ENCODE measurements at regions not wholly inside any gene's neighbourhood (a gene's known extent, or its start where the extent isn't known, plus 50 kb on each side); places are given as distances from the start of the nearest gene placed in this dataset.

- H3K79me1 ChIP-seq (ENCODE audit: low read depth, low read length): no peaks in the 10 kb centered on the region
- H3K4me3 ChIP-seq (ENCODE audit: extremely low read depth in 1 of 4, insufficient read depth in 2 of 4, low read depth in 3 of 4, low read length in 4 of 4): no peak overlapping the region
- no peaks in the 10 kb centered on the region for H3K4me1 ChIP-seq (replicated peaks in 1 of 4; ENCODE audit: control insufficient read depth in 3 of 4, insufficient read depth in 4 of 4, low read length in 3 of 4)
- H4K5ac ChIP-seq (ENCODE audit: insufficient read length, low read depth, low read length): no peak overlapping the region
- no peaks in the 10 kb centered on the region for H3K9me3 ChIP-seq (ENCODE audit: insufficient read depth in 2 of 2, low read depth in 1 of 2, low read length in 1 of 2)
- no peak overlapping the region for H2BK120ac ChIP-seq (replicated peaks; ENCODE audit: low read depth, low read length)
- no peaks in the 10 kb centered on the region for H3K79me2 ChIP-seq (ENCODE audit: control insufficient read depth in 1 of 2, insufficient read depth in 2 of 2, low read length in 2 of 2)
- no peak overlapping the region for H3K4me2 ChIP-seq (ENCODE audit: insufficient read depth in 1 of 2, low read depth in 2 of 2, low read length in 2 of 2)
- H2BK20ac ChIP-seq (ENCODE audit: low read length): no peak overlapping the region
- H4K20me1 ChIP-seq (replicated peaks in 1 of 2; ENCODE audit: control insufficient read depth in 1 of 2, insufficient read depth in 2 of 2, low read length in 2 of 2): no peaks in the 10 kb centered on the region
- TF ChIP-seq JUN (IDR thresholded peaks at IDR 0.05; ENCODE audit: low read depth, low read length) (no peak), CBX8 (IDR thresholded peaks at IDR 0.05; ENCODE audit: borderline replicate concordance, low read depth, low read length) (no peak), RFX5 (IDR thresholded peaks at IDR 0.05; ENCODE audit: borderline replicate concordance, low read depth, low read length) (no peak), TAF7 (optimal IDR thresholded peaks at IDR 0.05; ENCODE audit: borderline replicate concordance, low read depth, low read length) (no peak), BCL11A (IDR thresholded peaks at IDR 0.05; ENCODE audit: low read depth in 2 of 2, low read length in 2 of 2) (no peak), KDM1A (IDR thresholded peaks at IDR 0.05; ENCODE audit: borderline replicate concordance, low read length) (no peak), SIRT6 (IDR thresholded peaks at IDR 0.05; ENCODE audit: low read length) (no peak), USF2 (IDR thresholded peaks at IDR 0.05; ENCODE audit: low read length) (no peak), ATF3 (IDR thresholded peaks at IDR 0.05; ENCODE audit: insufficient read depth, low read depth, low read length) (no peak), RBBP5 (IDR thresholded peaks at IDR 0.05; ENCODE audit: borderline replicate concordance, low read depth, low read length) (no peak), TAF1 (IDR thresholded peaks at IDR 0.05; ENCODE audit: low read depth, low read length) (no peak)
- H2BK15ac ChIP-seq (ENCODE audit: low read length): no peak overlapping the region
- H4K91ac ChIP-seq (replicated peaks; ENCODE audit: insufficient read length, low read length): no peak overlapping the region
- H3K36me3 ChIP-seq (ENCODE audit: control insufficient read depth in 2 of 4, insufficient read depth in 4 of 4, low read length in 3 of 4): no peaks in the 10 kb centered on the region
- H2BK5ac ChIP-seq (ENCODE audit: low read depth, low read length): no peak overlapping the region
- no peak for DNase-seq (ENCODE audit: low read depth in 1 of 2, low spot score in 2 of 2)
- no peak overlapping the region for H3K14ac ChIP-seq (ENCODE audit: insufficient read length)
- no peaks in the 10 kb centered on the region for H3K23me2 ChIP-seq (ENCODE audit: low read depth, low read length)
- no peak overlapping the region for H3K23ac ChIP-seq (ENCODE audit: insufficient read length)
- WGBS, 2 experiments (ENCODE audit: extremely low coverage in 1 of 2, insufficient coverage in 1 of 2, insufficient read length in 1 of 2, insufficient replicate concordance in 2 of 2, low coverage in 1 of 2, low lambda C conversion rate in 2 of 2, missing lambda C conversion rate in 1 of 2): 90% methylated on average over 6 of the region's 6 CpGs; no CpG with 5 or more reads in 1 of the 2 experiments
- H3K9ac ChIP-seq (replicated peaks in 1 of 4; ENCODE audit: extremely low read depth in 1 of 4, low read depth in 3 of 4, low read length in 3 of 4): no peak overlapping the region
- no peak overlapping the region for H3K4ac ChIP-seq (replicated peaks; ENCODE audit: insufficient read length, low read depth, low read length)
- no peak overlapping the region for H2BK12ac ChIP-seq (ENCODE audit: low read depth, low read length)
- H3K56ac ChIP-seq (replicated peaks; ENCODE audit: insufficient read length, low read depth, low read length): no peak overlapping the region
- H2AFZ ChIP-seq (ENCODE audit: low read length): no peak overlapping the region
- no peak for FAIRE-seq
- no peaks in the 10 kb centered on the region; a peak in 1 of 7 replicates for H3K27me3 ChIP-seq (replicated peaks in 1 of 4; ENCODE audit: control insufficient read depth in 3 of 4, extremely low read depth in 1 of 4, insufficient read depth in 3 of 4, low read length in 3 of 4)
- H2AK5ac ChIP-seq (ENCODE audit: low read depth, low read length): no peak overlapping the region
- H4K8ac ChIP-seq (ENCODE audit: extremely low read depth, insufficient read depth, low read length): no peak overlapping the region; the same call in none of the 2 replicates
- ChIA-PET CTCF (ENCODE audit: partially characterized antibody) (interaction anchor here (0.6 to 1.8 kb wide), 5 partner anchors 16 to 1160 kb away, joined by 3 to 9 read pairs (median 3); no protein-coding TSS in a partner anchor), POLR2A (ENCODE audit: partially characterized antibody) (no interaction called here)
- H3K18ac ChIP-seq (ENCODE audit: extremely low read depth, low read length): no peak overlapping the region
- no peak overlapping the region for H3K27ac ChIP-seq (ENCODE audit: low read depth, low read length)
These were observed 269.3 kb upstream of the NCKAP5 start for GRCh38 chr2:133837441-133838094.

Measured in H1 (cell line).